ENCODE measurements at regions not wholly inside any gene's neighbourhood (a gene's known extent, or its start where the extent isn't known, plus 50 kb on each side); places are given as distances from the start of the nearest gene placed in this dataset.

DNA sequence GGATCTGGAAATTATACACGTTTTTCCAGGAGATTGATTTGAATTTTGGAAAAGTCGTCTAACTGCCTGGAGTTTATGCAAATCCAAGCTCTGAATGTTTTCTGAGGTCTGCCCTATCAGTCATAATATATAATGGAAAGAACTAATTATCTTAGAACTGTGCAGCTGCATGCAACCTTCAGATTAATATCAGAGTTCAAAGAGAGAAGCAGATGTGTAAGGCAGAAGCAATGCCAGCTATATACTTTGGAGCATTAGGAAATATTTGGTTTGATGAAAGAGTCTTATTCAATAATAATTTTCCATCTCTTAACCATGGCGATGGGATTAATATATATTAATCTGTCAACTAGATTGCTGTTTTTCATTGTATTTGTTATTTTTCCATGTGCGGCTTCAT is 500.9 kb downstream of the NEBL start:
- TF ChIP-seq GATA2 (IDR thresholded peaks at IDR 0.05; ENCODE audit: low read depth, low read length): no peak; the same call in 1 of the 2 replicates
- peak; percentile 43; the same call in 1 of the 2 replicates for TF ChIP-seq GATA3 (IDR thresholded peaks at IDR 0.05; ENCODE audit: low read depth, low read length)

Data from SH-SY5Y (cell line).